ENCODE measurements at regions not wholly inside any gene's neighbourhood (a gene's known extent, or its start where the extent isn't known, plus 50 kb on each side); places are given as distances from the start of the nearest gene placed in this dataset.

- TF ChIP-seq EGR1 (IDR thresholded peaks at IDR 0.05): no peak
- no peak for TF ChIP-seq EP300 (IDR thresholded peaks at IDR 0.05; ENCODE audit: borderline replicate concordance)
- TF ChIP-seq YY1 (IDR thresholded peaks at IDR 0.05; ENCODE audit: low read depth): no peak
- TF ChIP-seq TAF1 (IDR thresholded peaks at IDR 0.05; ENCODE audit: low read depth): no peak
- no peak for TF ChIP-seq REST (IDR thresholded peaks at IDR 0.05; ENCODE audit: low read depth)
- no peak for TF ChIP-seq CEBPB (IDR thresholded peaks at IDR 0.05)
- no peak for TF ChIP-seq RAD21 (IDR thresholded peaks at IDR 0.05; ENCODE audit: low read depth)
- no peak for TF ChIP-seq FOXM1 (IDR thresholded peaks at IDR 0.05; ENCODE audit: borderline replicate concordance, low read depth)
- no peak for TF ChIP-seq CREB1 (IDR thresholded peaks at IDR 0.05; ENCODE audit: low read depth)
- no peak for TF ChIP-seq MAX (IDR thresholded peaks at IDR 0.05)
- no peak for TF ChIP-seq TCF12 (IDR thresholded peaks at IDR 0.05; ENCODE audit: low read depth)
- TF ChIP-seq NFIC (IDR thresholded peaks at IDR 0.05): no peak
These were observed 109.0 kb upstream of the STARD3NL start for GRCh38 chr7:38069052-38069451.

GRCh38 chr7:38070718-38071117, 107.3 kb upstream of the STARD3NL start:
- TF ChIP-seq TCF12 (IDR thresholded peaks at IDR 0.05; ENCODE audit: low read depth): no peak
- no peak for TF ChIP-seq RAD21 (IDR thresholded peaks at IDR 0.05; ENCODE audit: low read depth)
- no peak for TF ChIP-seq REST (IDR thresholded peaks at IDR 0.05; ENCODE audit: low read depth)
- TF ChIP-seq FOXM1 (IDR thresholded peaks at IDR 0.05; ENCODE audit: borderline replicate concordance, low read depth): no peak
- no peak for TF ChIP-seq MAX (IDR thresholded peaks at IDR 0.05)
- TF ChIP-seq TEAD4 (IDR thresholded peaks at IDR 0.05): no peak
- TF ChIP-seq CREB1 (IDR thresholded peaks at IDR 0.05; ENCODE audit: low read depth): no peak
- TF ChIP-seq ZBTB7A (IDR thresholded peaks at IDR 0.05; ENCODE audit: low read depth): no peak

GRCh38 chr7:38086857-38087256, 91.2 kb upstream of the STARD3NL start:
- TF ChIP-seq FOXM1 (IDR thresholded peaks at IDR 0.05; ENCODE audit: borderline replicate concordance, low read depth) (no peak), CREB1 (IDR thresholded peaks at IDR 0.05; ENCODE audit: low read depth) (no peak), TAF1 (IDR thresholded peaks at IDR 0.05; ENCODE audit: low read depth) (no peak), TEAD4 (IDR thresholded peaks at IDR 0.05) (no peak), EP300 (IDR thresholded peaks at IDR 0.05; ENCODE audit: borderline replicate concordance) (no peak), EGR1 (IDR thresholded peaks at IDR 0.05) (no peak), RAD21 (IDR thresholded peaks at IDR 0.05; ENCODE audit: low read depth) (no peak), TCF12 (IDR thresholded peaks at IDR 0.05; ENCODE audit: low read depth) (no peak), NFIC (IDR thresholded peaks at IDR 0.05) (no peak), MAX (IDR thresholded peaks at IDR 0.05) (no peak), CEBPB (IDR thresholded peaks at IDR 0.05) (no peak), REST (IDR thresholded peaks at IDR 0.05; ENCODE audit: low read depth) (no peak), YY1 (IDR thresholded peaks at IDR 0.05; ENCODE audit: low read depth) (no peak), ZBTB7A (IDR thresholded peaks at IDR 0.05; ENCODE audit: low read depth) (no peak), USF1 (IDR thresholded peaks at IDR 0.05) (no peak)

GRCh38 chr7:38102507-38102906, 75.5 kb upstream of the STARD3NL start:
- no peak for TF ChIP-seq TAF1 (IDR thresholded peaks at IDR 0.05; ENCODE audit: low read depth)
- TF ChIP-seq TEAD4 (IDR thresholded peaks at IDR 0.05): no peak
- TF ChIP-seq EP300 (IDR thresholded peaks at IDR 0.05; ENCODE audit: borderline replicate concordance): no peak

- TF ChIP-seq EP300 (IDR thresholded peaks at IDR 0.05; ENCODE audit: borderline replicate concordance): no peak
- TF ChIP-seq TEAD4 (IDR thresholded peaks at IDR 0.05): no peak
- TF ChIP-seq CEBPB (IDR thresholded peaks at IDR 0.05): no peak
- TF ChIP-seq TCF12 (IDR thresholded peaks at IDR 0.05; ENCODE audit: low read depth): no peak
- TF ChIP-seq RAD21 (IDR thresholded peaks at IDR 0.05; ENCODE audit: low read depth): peak; percentile 48
- no peak for TF ChIP-seq ZBTB7A (IDR thresholded peaks at IDR 0.05; ENCODE audit: low read depth)
- TF ChIP-seq MAX (IDR thresholded peaks at IDR 0.05): no peak
- TF ChIP-seq EGR1 (IDR thresholded peaks at IDR 0.05): no peak
- no peak for TF ChIP-seq NFIC (IDR thresholded peaks at IDR 0.05)
These were observed 72.1 kb upstream of the STARD3NL start for GRCh38 chr7:38105874-38106483.
